Right ventricle myocardium superior (tissue), 1 donor: ENCODE measurements at regions not wholly inside any gene's neighbourhood (a gene's known extent, or its start where the extent isn't known, plus 50 kb on each side); places are given as distances from the start of the nearest gene placed in this dataset.
"Not testable (repeated sequence)": the region's sequence is repeated elsewhere in the genome, so short reads cannot be mapped to it uniquely, and the experiment has no call there.

Experiments used
- ATAC-seq: fragments of 200-7000 bp; cut with Tn5 transposase; one replicate; pipeline ENCODE4 v1.9.1; 2020; ENCODE audit warnings: mild to moderate bottlenecking; ENCODE audit not compliant: poor library complexity
- DNase-seq: peaks from one replicate; pipeline ENCODE4 v3.0.0-alpha.2; 2020
- intact Hi-C: fragments of 100-400 bp; cut with DNase I; formaldehyde crosslinking; loops from one replicate; pipeline ENCODE4 v1.11.2; 2022
- donor health status: DM: no; HTN: yes; CAD: no; lungs with severe emphysema.

- no peak for ATAC-seq
- DNase-seq: no peak
- intact Hi-C loops: no loop called here
Measured at GRCh38 chr1:19024532-19024931, 68.1 kb upstream of the IFFO2 start.

- DNase-seq: no peak
- intact Hi-C loops: no loop called here
- no peak for ATAC-seq
Measured at GRCh38 chr1:19023787-19024186, 67.3 kb upstream of the IFFO2 start.

GRCh38 chr1:19021845-19022244, 65.4 kb upstream of the IFFO2 start:
- intact Hi-C loops: no loop called here
- ATAC-seq: no peak

DNA sequence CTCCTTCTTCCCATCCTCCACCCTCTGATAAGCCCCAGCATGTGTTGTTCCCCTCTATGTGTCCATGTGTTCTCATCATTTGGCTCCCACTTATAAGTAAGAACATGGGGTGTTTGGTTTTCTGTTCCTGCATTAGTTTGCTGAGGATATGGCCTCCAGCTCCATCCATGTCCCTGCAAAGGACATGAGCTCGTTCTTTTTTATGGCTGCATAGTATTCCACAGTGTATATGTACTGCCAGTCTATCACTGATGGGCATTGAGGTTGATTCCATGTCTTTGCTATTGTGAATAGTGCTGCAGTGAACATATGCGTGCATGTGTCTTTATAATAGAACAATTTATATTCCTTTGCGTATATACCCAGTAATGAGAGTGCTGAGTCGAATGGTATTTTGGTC, 62.8 kb upstream of the IFFO2 start:
- ATAC-seq, intact Hi-C loops, DNase-seq: not testable (repeated sequence)

More at GRCh38 chr1:19021845-19022244, 65.4 kb upstream of the IFFO2 start:
- DNase-seq: no peak

DNA sequence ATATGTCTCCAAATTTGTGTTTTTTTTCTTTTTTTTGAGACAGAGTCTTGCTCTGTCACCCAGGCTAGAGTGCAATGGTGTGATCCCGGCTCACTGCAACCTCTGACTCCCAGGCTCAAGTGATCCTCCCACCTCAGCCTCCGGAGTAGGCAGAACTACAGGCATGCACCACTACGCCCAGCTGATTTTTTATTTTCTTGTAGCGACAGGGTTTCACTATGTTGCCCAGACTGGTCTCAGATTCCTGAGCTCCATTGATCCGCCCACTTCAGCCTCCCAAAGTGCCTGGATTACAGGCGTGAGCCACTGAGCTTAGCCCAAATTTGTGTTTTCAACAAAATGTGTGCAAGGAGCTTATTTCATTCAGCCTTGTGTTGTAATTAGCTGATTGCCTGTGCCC, 59.0 kb upstream of the IFFO2 start:
- intact Hi-C loops: no loop called here
- DNase-seq (no peak), ATAC-seq (no peak)

DNA sequence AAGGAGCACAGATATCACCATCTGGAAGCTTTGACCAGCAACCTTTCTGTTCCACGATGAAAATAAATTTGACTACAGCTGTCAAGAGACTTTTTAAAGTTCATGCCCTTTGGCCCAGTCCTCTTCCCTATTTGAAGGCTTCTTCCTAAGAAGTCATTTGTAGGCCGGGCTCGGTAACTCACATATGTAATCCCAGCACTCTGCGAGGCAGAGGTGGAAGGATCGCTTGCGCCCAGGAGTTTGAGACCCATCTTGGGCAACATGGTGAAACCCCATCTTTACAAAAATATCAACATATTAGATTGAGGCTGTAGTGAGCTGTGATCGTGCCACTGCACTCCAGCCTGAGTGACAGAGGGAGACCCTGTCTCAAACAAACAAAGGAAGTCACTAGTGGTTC, 58.3 kb upstream of the IFFO2 start:
- ATAC-seq: no peak
- intact Hi-C loops: no loop called here

GRCh38 chr1:19013826-19014548, 57.5 kb upstream of the IFFO2 start:
- DNase-seq: no peak
- no peak for ATAC-seq
- intact Hi-C loops: no loop called here

More for the DNA sequence above, 58.3 kb upstream of the IFFO2 start:
- no peak for DNase-seq

GRCh38 chr1:19011845-19012231, 55.4 kb upstream of the IFFO2 start:
- intact Hi-C loops: no loop called here
- ATAC-seq: no peak
- no peak for DNase-seq

DNA sequence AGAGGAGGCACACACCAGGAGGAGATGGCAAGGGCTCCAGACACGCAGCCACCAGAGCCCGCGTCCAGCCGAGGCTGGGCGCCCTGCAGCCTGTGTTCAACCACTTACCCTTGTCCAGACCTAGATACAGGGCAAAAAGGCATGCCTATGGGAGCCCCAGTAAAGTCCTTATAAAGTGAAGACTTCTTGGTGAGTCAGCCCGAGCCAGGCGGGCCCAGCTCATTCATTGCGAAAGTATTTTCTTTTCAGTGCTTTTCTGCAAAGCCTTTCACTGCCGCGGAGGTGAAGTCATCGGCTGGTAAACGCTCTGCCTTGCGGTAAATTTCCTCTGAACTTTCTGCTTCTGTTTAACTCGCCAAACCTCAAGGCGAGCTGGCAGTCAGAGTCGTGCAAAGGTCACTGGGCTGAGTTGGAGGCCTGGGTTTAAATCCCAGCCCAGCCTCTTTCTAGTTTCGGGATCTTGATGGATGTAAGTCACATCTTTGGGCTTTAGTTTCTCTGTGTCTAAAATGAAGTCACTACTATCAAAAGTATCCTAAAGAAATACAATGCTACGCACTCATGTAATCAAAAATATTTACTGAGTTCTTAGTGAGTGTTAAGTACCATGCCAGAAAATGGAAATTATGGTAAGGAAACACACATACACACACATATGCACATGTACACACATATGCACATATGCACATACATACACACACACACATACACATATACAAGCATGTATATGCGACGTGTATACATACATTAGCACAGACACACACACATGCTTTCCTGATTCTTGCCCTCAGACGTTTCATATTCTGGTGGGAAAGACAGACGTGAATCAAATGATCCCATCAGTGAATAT, 54.7 kb upstream of the IFFO2 start:
- DNase-seq (peak; percentile 74), ATAC-seq (peak; percentile 73)

GRCh38 chr1:19010503-19010902, 54.0 kb upstream of the IFFO2 start:
- ATAC-seq (no peak), DNase-seq (no peak)
- intact Hi-C loops: no loop called here

More for the DNA sequence above, 54.7 kb upstream of the IFFO2 start:
- intact Hi-C loops: no loop called here

GRCh38 chr1:19009882-19010321, 53.4 kb upstream of the IFFO2 start:
- ATAC-seq: no peak
- intact Hi-C loops: no loop called here
- no peak for DNase-seq

GRCh38 chr1:19009126-19009881, 52.8 kb upstream of the IFFO2 start:
- no peak for DNase-seq
- ATAC-seq: no peak
- intact Hi-C loops: no loop called here

DNA sequence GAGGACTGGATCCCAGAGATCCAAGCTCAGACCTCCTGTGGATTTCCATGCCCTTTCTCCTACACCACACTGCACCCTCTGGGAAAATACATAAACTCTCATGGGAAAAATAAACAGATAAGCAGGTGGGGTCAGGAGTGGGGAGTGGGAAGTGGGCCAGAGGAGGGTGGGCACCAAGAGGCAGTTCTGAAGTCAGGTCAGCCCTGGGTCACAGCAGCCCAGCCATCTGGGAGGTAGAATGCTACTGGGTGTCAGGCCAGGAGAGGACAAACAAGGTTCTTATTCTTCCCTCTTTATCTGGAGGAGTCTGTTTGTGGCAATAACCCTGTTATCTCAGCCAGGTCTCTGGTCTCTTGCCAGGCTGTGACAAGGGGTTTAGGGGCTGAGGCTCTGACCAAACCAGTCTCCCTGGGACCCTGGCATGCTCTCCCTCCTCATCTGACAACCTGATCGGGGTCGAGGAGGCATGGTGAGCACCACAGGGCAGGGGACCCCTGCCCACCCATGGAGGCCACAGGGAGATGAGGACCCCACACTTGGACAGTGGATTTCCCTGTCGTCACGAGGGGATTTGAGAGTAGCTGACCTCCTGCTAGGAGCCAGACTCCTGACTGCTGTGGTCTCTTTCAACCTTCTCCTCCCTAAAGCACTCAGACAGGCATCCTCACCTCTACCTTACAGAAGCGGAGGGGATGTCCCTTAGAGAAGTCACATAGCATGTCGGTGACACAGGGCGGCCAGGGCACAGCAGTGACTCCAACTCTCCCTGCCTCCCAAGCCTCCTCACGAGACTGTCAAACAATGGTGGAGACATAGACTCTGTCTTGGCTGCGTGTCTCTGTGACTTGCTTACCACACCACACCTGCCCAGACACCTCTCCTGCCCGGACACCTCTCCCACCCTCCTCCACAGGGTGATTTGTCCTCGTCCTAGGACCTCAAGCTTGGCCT, 51.3 kb upstream of the IFFO2 start:
- DNase-seq (no peak), ATAC-seq (no peak)
- intact Hi-C loops: no loop called here

DNA sequence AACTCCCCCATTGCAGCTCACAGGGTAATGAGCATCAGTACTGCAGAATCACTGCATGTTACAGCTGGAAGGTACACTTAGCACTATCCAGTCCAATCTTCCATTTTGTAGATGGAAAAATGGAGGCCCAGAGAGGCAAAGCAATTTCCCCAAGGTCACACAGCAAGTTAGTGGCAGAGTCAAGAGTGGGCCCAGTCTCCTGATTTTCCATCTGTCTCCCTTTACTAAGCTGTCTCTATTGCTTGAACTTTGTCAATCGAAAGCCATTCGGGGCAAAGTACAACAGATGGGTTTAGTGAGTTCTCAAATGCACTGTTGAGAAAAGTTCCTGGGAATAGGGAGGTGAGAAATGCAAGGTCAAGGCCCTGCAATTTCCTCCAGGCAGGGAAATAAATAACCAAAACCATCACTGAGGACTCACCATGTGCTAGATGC, 50.4 kb upstream of the IFFO2 start:
- DNase-seq: no peak
- intact Hi-C loops: no loop called here
- ATAC-seq: no peak
